ENCODE measurements at regions not wholly inside any gene's neighbourhood (a gene's known extent, or its start where the extent isn't known, plus 50 kb on each side); places are given as distances from the start of the nearest gene placed in this dataset.
"Not testable (repeated sequence)": the region's sequence is repeated elsewhere in the genome, so short reads cannot be mapped to it uniquely, and the experiment has no call there.

DNA sequence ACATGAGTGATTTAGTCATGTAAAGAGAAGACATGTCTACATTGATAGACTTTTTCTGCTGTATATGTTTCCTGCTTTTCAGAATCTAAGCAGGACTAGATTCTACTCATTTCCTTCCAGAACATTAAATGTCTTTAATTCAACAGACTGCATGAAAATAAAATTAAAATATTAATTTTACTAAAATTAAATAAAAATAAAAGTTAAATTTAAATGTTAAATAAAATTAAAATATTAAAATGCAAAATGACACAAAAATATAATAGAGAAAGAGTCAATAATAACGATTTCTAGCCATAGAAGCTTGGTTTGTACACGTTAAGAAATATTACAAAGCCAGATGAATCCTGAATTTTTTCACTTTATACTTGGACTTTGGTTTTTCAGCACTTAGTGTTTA, 552.8 kb upstream of the NR5A2 start:
- no peak for DNase-seq

DNA sequence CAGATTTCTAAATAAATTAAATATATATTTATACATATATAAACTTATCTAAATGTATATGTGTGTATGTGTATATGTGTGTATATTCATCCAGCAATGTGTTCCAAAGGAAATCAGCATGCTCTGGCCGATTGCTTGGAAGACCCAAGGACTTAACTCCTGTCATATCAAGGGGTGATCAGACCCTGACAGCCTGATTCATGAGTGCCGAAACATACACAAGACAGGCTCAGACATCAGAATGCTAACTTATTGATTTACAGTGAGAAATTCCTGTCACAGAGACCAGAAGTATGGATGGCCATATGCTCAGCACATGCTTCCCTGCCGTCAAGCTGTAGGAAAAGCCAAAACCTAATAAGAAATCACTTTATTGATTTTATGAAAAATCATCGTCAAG, 545.1 kb upstream of the NR5A2 start:
- no peak for DNase-seq

DNA sequence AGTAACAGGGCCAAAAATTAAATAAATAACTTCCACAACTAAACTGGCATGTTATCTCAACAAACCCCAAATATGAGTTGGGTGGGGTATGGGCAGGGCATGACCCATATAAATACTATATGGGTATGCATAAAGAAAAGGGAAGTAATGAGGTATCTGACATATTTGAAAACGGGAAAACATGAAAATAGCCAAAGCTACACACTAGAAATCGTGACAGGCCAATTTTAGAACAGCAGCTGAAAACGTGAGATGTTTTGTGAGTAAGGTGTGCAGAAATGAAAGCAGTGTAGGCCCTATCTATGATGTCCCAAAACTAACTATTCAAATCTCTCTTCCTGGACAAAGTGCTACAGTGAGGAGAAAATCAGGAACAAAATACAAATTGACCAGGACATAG, 537.9 kb upstream of the NR5A2 start:
- DNase-seq, result no peak

DNA sequence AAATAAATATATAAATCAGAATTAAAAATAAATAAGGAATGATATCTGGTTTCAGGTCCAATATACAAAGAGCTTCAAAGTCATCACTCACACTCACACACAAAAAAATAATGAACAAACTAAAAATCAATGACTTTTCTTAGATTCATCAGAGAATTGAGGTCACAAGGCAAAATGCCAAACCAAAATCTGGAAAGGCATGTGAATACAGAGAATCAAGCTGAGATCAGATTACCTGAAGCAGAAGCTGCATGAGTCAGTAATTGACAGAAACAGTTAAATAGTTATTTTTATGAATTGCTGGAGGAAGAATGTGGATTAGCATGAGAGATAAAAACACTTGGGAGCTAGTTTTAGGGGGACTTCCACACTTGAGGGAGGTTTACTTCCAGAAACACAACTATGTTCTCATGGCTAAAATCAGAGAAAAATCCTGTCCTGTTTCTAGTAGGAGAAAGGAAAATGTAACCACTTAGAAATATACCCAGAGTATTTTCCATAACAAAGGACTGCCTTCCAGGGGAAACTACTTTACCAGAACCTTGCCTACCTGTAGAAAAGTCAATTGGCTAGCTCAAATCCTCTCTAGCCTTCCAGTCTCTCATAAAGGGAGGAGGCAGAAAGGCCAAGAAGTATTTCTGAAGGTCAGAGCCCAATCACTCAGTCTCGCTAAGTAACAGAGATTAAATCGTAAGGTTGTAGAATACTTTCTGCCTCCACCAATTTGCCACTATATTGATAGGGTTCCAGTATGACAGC, 536.6 kb upstream of the NR5A2 start:
- DNase-seq, result no peak

GRCh38 chr1:199495432-199495831, 532.1 kb upstream of the NR5A2 start:
- no peak for DNase-seq

GRCh38 chr1:199498802-199499201, 528.7 kb upstream of the NR5A2 start:
- DNase-seq, result not testable (repeated sequence)

GRCh38 chr1:199508072-199508471, 519.4 kb upstream of the NR5A2 start:
- no peak for DNase-seq

DNA sequence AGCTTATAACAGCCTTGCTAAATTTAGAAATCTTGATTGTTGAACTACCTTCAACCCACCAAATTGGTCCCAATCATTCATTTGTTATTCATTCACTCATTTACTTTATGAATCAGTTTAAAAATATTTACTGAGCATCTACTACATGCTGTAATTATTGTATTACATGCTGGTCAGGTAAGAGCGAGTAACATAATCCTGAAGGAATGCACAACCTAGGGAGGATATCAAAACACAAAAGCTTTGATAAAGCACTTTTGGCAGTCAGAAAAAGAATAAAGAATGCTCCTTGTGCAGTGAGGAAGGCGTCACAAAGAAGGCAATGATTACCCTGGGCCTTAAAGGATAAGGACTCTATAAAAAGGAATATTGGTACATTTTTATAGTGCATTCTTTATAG, 518.9 kb upstream of the NR5A2 start:
- DNase-seq, result no peak

DNA sequence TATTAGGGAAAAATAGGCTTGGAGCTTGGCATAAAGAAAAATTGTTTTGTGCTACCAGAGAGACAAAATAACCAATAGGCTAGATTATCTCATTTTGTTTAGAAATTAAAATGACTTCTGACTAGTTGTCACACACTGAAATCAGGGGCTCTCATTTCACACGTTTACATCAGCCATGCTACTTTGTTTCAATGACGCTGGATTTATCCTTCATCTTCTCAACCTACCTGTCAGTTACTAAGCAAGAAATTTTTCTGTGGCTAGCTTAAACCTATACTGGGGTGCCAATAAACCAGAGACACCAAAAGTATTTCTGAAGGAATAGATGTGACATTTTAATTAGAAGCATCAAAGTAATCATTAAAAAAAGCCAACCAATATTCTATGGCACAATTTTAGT, 518.1 kb upstream of the NR5A2 start:
- DNase-seq, result no peak

DNA sequence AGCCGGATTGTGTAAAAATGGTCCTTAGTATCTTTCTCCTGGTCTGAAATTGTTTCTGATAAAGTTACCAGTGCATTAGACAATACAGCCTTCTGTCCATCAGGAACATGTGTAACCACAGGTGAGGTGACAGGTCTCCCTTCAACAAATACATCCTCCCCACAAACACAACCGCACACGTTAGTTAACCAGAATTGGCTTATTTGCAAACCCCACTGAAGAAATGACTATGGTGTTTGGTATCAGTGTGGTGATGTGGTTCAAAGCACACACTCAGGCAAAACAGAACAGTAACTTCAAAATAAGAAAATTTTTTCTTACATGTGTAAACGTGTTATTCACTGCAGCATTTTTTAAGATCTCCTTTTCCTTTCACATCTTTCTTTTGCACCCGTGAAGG, 517.2 kb upstream of the NR5A2 start:
- no peak for DNase-seq

DNA sequence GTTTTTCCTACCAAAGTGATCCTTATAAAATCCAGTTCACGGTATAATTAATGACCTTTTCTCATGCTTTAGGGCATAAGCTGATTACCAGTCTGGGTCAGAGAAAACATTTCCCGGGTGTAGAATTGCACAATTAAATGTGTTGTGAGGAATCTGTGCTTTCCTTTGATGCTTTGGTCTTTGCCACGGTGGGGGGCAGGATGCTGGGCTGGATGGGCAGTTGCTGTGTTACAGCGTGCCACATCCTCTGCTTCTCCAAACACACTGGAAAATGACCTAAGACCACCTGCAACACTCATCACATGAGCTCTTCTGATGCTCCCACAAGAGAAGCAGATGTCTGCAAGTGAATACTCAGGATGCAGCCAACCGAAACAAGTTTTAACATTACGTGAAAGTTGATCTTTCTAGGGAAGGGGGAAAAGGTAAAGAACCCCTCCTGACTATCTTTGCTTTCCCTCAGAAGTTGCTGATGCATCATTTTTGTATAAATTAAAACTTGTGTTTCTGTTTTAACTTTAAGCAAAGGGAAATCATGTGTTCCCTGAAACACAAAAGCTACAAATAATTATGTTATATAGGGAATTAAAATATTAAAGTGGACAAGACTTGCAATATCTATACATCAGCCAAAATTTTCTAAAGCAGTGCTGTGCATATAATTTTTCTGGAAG, 515.3 kb upstream of the NR5A2 start:
- DNase-seq, result no peak

GRCh38 chr1:199515261-199515660, 512.2 kb upstream of the NR5A2 start:
- no peak for DNase-seq

DNA sequence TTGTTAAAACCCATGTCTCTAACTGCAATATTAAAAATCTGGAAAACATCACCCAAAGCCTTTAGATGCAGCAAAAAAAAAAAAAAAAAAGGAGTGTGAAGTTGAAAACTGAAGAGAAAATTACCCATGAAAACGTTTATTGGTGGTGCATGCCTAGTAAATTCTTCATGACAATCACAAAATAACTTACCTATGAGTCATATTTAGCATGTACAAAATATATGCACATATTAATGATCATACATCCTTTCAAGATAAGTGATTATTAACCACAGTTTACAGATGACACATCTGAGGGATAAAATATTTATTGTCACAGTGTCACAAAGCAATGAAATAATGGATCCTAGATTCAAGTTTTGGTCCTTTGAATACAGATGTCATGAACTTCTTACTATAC, 505.2 kb upstream of the NR5A2 start:
- DNase-seq, result no peak

GRCh38 chr1:199522936-199523335, 504.6 kb upstream of the NR5A2 start:
- DNase-seq, result no peak

- DNase-seq, result no peak
Observed at GRCh38 chr1:199529324-199529723, 498.2 kb upstream of the NR5A2 start.

GRCh38 chr1:199533361-199533760, 494.1 kb upstream of the NR5A2 start:
- not testable (repeated sequence) for DNase-seq

- DNase-seq, result no peak
Observed at GRCh38 chr1:199545780-199546179, 481.7 kb upstream of the NR5A2 start.

- no peak for DNase-seq
Observed at GRCh38 chr1:199546323-199546722, 481.2 kb upstream of the NR5A2 start.

DNA sequence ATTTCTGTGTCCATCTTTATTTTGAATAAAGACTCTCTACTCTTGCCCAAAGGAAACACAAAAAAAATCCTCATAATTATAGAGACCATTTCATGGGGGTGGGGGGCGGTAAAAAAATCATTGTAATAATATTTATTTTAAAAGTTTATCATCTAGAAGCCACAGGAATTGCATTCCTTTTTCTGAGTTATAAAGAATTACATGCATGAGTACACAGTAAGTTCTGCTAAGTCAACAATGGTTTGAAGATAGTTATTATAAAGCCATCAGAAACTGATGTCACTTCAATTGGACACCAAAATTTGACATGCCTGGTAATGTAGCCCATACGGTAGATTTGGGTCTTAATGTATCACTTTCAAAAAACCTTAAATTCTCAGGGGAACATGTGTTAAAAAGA, 478.1 kb upstream of the NR5A2 start:
- no peak for DNase-seq

DNA sequence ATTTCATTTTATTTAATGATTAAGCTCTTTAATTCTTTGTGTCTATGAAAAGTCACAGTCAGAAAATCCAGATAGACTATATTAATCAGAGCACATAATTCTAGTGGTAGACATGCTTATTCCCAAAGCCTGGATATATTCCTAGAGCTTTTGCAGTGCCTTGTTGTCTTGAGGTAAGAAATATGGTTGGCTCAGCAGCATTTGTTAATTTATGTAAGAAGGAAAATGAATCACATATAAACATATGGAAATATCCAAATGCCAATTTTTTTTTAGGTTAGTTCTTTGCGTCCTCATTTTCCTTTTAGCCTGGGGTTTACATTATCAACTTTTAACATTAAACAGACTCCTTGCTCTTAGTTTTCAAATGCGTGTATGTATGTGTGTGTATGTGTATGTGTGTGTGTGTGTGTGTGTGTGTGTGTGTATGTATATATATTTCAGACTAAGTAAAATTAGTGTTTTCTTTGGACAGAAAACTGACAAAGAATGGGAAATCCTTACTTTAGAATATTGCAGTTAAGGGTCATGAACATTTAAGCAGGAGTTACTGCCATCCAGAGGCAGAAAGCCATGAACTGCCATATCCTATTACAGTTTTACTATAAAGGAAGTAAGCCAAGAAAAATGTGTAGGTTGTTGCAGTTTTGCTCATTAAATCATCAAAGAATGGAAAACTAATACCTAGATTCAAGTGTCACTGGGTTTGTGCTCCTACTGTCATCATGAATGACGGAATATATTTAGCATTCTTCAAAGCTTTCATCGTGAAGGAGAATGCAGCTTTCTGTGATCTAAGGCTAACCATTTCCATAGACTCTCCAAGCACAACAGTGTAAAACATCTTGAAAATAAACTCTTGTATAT, 477.1 kb upstream of the NR5A2 start:
- DNase-seq, result no peak

- no peak for DNase-seq
Observed at GRCh38 chr1:199551967-199552565, 475.4 kb upstream of the NR5A2 start.

DNA sequence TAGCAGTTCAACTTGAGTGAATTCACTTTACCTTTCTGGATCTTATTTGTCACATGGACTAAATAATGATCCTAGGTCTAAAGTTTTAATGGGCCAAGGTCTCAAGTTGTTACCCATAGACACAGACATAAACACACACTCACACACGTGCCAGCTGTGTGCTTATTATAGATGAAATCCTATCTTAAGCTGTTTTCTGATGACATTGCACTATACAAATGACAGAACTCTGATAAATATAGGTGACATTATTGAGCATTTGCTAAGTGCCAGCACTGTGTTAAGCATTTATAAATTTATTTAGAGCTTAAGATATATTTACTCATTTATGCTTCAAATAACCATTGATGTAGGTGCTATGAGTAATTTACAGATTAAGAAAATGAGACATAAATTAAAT, 474.4 kb upstream of the NR5A2 start:
- DNase-seq, result no peak

- DNase-seq, result no peak
Observed at GRCh38 chr1:199561334-199561733, 466.2 kb upstream of the NR5A2 start.

Data from activated T-cell treated with anti-CD3 and anti-CD28 coated beads for 4 hours (primary cell).